CD14-positive monocyte (primary cell): ENCODE measurements at regions not wholly inside any gene's neighbourhood (a gene's known extent, or its start where the extent isn't known, plus 50 kb on each side); places are given as distances from the start of the nearest gene placed in this dataset.

ENCODE experiments used
- DNase-seq, 3 donors: peaks; one replicate each; pipeline ENCODE4 v3.0.0-alpha.2; 2011 to 2022
- H2AFZ ChIP-seq: 2 replicates; pipeline ENCODE4 v1.6.0; 2012; ENCODE audit warnings: mild to moderate bottlenecking, low read depth, low read length, inconsistent platforms; ENCODE audit not compliant: insufficient read depth, poor library complexity, severe bottlenecking
- H3K27ac ChIP-seq, 2 donors: 1 replicate in 1 of 2; 2 replicates in 1 of 2; pipeline ENCODE4 v1.5.1; 2012 to 2013; ENCODE audit warnings: low read length in 2 of 2, control low read depth in 1 of 2, inconsistent platforms in 1 of 2, low read depth in 1 of 2, mild to moderate bottlenecking in 1 of 2
- H3K27me3 ChIP-seq, 2 donors: one replicate each; pipeline versions ENCODE4 v1.6.0 to v1.6.1; 2011 to 2013; ENCODE audit warnings: low read length in 2 of 2; ENCODE audit not compliant: control insufficient read depth in 2 of 2, insufficient read depth in 2 of 2
- H3K36me3 ChIP-seq, 2 donors: replicated peaks in 1 of 2; 1 replicate in 1 of 2; 2 replicates in 1 of 2; pipeline versions ENCODE4 v1.5.1 to v1.6.1; 2012 to 2013; ENCODE audit warnings: low read length in 2 of 2, control low read depth in 1 of 2, inconsistent platforms in 1 of 2, mild to moderate bottlenecking in 1 of 2; ENCODE audit not compliant: insufficient read depth in 2 of 2, control insufficient read depth in 1 of 2
- H3K4me1 ChIP-seq, 2 donors: 1 replicate in 1 of 2; 2 replicates in 1 of 2; pipeline versions ENCODE4 v1.5.1 to v1.6.1; 2012 to 2013; ENCODE audit warnings: low read length in 2 of 2, control low read depth in 1 of 2, inconsistent platforms in 1 of 2, mild to moderate bottlenecking in 1 of 2, moderate library complexity in 1 of 2; ENCODE audit not compliant: insufficient read depth in 2 of 2, control insufficient read depth in 1 of 2
- H3K4me2 ChIP-seq: replicated peaks from 2 replicates; pipeline ENCODE3; 2012; ENCODE audit warnings: low read length, moderate library complexity, mild to moderate bottlenecking; ENCODE audit not compliant: poor library complexity, severe bottlenecking; ENCODE audit errors: extremely low read depth
- H3K4me3 ChIP-seq, 3 experiments: fragments of 200-600 bp in 1 of 3; sonication (generic) in 1 of 3; replicated peaks in 1 of 3; 1 replicate in 2 of 3; 2 replicates in 1 of 3; pipeline ENCODE4 v1.5.1; 2011 to 2013; ENCODE audit warnings: low read length in 3 of 3, mild to moderate bottlenecking in 3 of 3, control low read depth in 2 of 3, low read depth in 2 of 3, inconsistent platforms in 1 of 3, moderate library complexity in 1 of 3
- H3K79me2 ChIP-seq: 2 replicates; pipeline ENCODE4 v1.6.0; 2012; ENCODE audit warnings: mild to moderate bottlenecking, control low read depth, inconsistent platforms, low read length, moderate library complexity; ENCODE audit not compliant: insufficient read depth
- H3K9ac ChIP-seq: 2 replicates; pipeline ENCODE4 v1.6.0; 2017; ENCODE audit warnings: low read length, mild to moderate bottlenecking; ENCODE audit not compliant: insufficient read depth, poor library complexity, severe bottlenecking
- H3K9me3 ChIP-seq, 2 donors: replicated peaks in 1 of 2; 1 replicate in 1 of 2; 2 replicates in 1 of 2; pipeline versions ENCODE4 v1.5.1 to v1.6.1; 2012 to 2013; ENCODE audit warnings: low read length in 2 of 2, control low read depth in 1 of 2; ENCODE audit not compliant: control insufficient read depth in 1 of 2, insufficient read depth in 1 of 2
- H4K20me1 ChIP-seq: 2 replicates; pipeline ENCODE4 v1.6.0; 2012; ENCODE audit warnings: mild to moderate bottlenecking, low read length, control low read depth, moderate library complexity; ENCODE audit not compliant: insufficient read depth
- H3K27ac Mint-ChIP-seq, 7 donors: one replicate each; pipeline ENCODE4 v1.8.0; 2020; ENCODE audit warnings: mild to moderate bottlenecking in 7 of 7, mixed read lengths in 7 of 7, moderate library complexity in 6 of 7, inconsistent platforms in 2 of 7
- H3K27me3 Mint-ChIP-seq, 3 donors: one replicate each; pipeline ENCODE4 v1.8.0; 2021 to 2022; ENCODE audit warnings: low read depth in 3 of 3, mild to moderate bottlenecking in 3 of 3, mixed read lengths in 3 of 3, moderate library complexity in 3 of 3, inconsistent platforms in 1 of 3
- H3K36me3 Mint-ChIP-seq, 2 donors: one replicate each; pipeline ENCODE4 v1.8.0; 2020; ENCODE audit warnings: mixed read lengths in 2 of 2, inconsistent platforms in 1 of 2, mild to moderate bottlenecking in 1 of 2
- H3K4me1 Mint-ChIP-seq: one replicate; pipeline ENCODE4 v1.8.0; 2020; ENCODE audit warnings: mild to moderate bottlenecking, mixed read lengths
- H3K4me3 Mint-ChIP-seq, 2 donors: one replicate each; pipeline ENCODE4 v1.8.0; 2020; ENCODE audit warnings: mild to moderate bottlenecking in 2 of 2, mixed read lengths in 2 of 2, moderate library complexity in 1 of 2
- H3K9me3 Mint-ChIP-seq, 7 donors: one replicate each; pipeline ENCODE4 v1.8.0; 2020 to 2022; ENCODE audit warnings: mixed read lengths in 7 of 7, mild to moderate bottlenecking in 6 of 7, moderate library complexity in 6 of 7, inconsistent platforms in 2 of 7
- WGBS: methylation state at CpG from one replicate; pipeline ENCODE4 v1.1.5; 2013; ENCODE audit warnings: missing lambda C conversion rate; ENCODE audit not compliant: insufficient coverage; 5-methylcytosine and 5-hydroxymethylcytosine counted together
- intact Hi-C, 2 donors: fragments of 100-400 bp; cut with micrococcal nuclease; formaldehyde crosslinking; loops; one replicate each; pipeline versions ENCODE4 v1.15.0 to v1.15.1; 2023
- TF ChIP-seq, protein P1 (sequence below): fragments of 200-600 bp; IDR thresholded peaks from one replicate; pipeline ENCODE4 v1.8.0; 2022; ENCODE audit warnings: antibody characterized with exemption, mild to moderate bottlenecking

DNA sequence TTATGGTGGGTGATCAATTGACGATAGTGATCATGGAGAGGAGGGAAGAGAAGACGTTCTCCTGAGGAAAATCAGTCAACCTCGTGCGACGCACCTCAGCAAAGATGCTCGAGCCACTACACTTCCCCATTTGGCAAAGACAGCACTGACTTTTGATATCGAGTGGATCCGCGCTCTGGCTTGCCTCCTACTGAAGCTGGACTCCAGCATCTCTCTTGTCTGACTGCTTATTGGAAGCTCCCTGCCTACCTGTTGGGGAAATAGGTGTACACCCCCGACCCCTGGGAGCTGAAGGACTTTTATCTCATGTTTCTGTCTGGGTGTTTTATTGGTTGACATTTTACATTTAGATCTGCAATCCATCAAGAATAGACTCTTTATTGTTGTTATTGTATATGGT lies 476.8 kb upstream of the B3GAT1 start:
- intact Hi-C loops = no loop called here
- Mint-ChIP-seq H3K27me3 (peaks cover 0 to 3% (median 0%) of the 10 kb centered on the region in 3 donors), H3K27ac (no peak overlapping the region), H3K9me3 (peaks cover 0 to 13% (median 4%) of the 10 kb centered on the region in 7 donors), H3K4me1 (no peaks in the 10 kb centered on the region), H3K36me3 (no peaks in the 10 kb centered on the region), H3K4me3 (no peak overlapping the region)
- H3K27ac ChIP-seq = no peak overlapping the region
- H3K4me3 ChIP-seq = no peak overlapping the region
- no peaks in the 10 kb centered on the region for H3K79me2 ChIP-seq
- H3K27me3 ChIP-seq = no peaks in the 10 kb centered on the region
- DNase-seq = no peak
- no peaks in the 10 kb centered on the region for H3K36me3 ChIP-seq
- no peaks in the 10 kb centered on the region for H3K4me1 ChIP-seq
- TF ChIP-seq, protein P1, sequence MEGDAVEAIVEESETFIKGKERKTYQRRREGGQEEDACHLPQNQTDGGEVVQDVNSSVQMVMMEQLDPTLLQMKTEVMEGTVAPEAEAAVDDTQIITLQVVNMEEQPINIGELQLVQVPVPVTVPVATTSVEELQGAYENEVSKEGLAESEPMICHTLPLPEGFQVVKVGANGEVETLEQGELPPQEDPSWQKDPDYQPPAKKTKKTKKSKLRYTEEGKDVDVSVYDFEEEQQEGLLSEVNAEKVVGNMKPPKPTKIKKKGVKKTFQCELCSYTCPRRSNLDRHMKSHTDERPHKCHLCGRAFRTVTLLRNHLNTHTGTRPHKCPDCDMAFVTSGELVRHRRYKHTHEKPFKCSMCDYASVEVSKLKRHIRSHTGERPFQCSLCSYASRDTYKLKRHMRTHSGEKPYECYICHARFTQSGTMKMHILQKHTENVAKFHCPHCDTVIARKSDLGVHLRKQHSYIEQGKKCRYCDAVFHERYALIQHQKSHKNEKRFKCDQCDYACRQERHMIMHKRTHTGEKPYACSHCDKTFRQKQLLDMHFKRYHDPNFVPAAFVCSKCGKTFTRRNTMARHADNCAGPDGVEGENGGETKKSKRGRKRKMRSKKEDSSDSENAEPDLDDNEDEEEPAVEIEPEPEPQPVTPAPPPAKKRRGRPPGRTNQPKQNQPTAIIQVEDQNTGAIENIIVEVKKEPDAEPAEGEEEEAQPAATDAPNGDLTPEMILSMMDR = no peak
- H3K9ac ChIP-seq = no peak overlapping the region
- H3K4me2 ChIP-seq = no peak overlapping the region
- H3K9me3 ChIP-seq = peaks cover 0 to 7% of the 10 kb centered on the region in 2 donors
- no peak overlapping the region for H2AFZ ChIP-seq
- 97% methylated on average over 6 of the region's 10 CpGs for WGBS
- no peaks in the 10 kb centered on the region for H4K20me1 ChIP-seq

DNA sequence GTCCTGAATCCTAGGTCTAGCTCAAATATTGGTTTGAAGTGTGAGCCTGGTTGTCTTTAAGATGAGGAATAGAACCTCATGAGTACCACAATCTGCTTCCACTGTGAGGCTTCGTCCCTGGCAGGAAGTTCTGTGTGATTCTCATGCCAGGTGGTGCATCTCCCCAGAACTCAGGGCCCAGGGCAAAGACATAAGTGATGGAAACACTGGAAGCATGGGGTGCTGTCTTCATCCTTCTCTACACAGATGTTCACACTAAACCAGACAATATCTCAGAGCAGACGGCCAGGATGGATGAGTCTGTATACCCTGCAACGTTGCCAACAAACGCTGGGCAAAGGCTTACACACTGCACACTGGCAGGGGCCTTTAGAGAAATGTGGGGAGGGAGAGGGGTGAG lies 475.9 kb upstream of the B3GAT1 start:
- Mint-ChIP-seq H3K27ac (no peak overlapping the region), H3K36me3 (no peaks in the 10 kb centered on the region), H3K27me3 (peaks cover under 1 to 3% (median 2%) of the 10 kb centered on the region in 3 donors), H3K4me3 (no peak overlapping the region), H3K4me1 (no peaks in the 10 kb centered on the region), H3K9me3 (peaks cover 0 to 13% (median 4%) of the 10 kb centered on the region in 7 donors)
- Histone ChIP-seq H3K27me3 (no peaks in the 10 kb centered on the region), H3K27ac (no peak overlapping the region), H3K9ac (no peak overlapping the region), H3K36me3 (no peaks in the 10 kb centered on the region), H3K4me2 (no peak overlapping the region), H3K4me3 (no peak overlapping the region), H3K9me3 (peaks cover 0 to 7% of the 10 kb centered on the region in 2 donors), H3K4me1 (no peaks in the 10 kb centered on the region), H4K20me1 (no peaks in the 10 kb centered on the region), H3K79me2 (no peaks in the 10 kb centered on the region), H2AFZ (no peak overlapping the region)
- intact Hi-C loops = no loop called here
- TF ChIP-seq, protein P1 = no peak
- DNase-seq = no peak
- 87% methylated on average over 3 of the region's 4 CpGs for WGBS
